Neural cell (in vitro differentiated cells): ENCODE measurements at regions not wholly inside any gene's neighbourhood (a gene's known extent, or its start where the extent isn't known, plus 50 kb on each side); places are given as distances from the start of the nearest gene placed in this dataset.

Experiments used
- H2AFZ ChIP-seq: fragments of 200-600, 300-800 bp; sonication (generic), shearing (Covaris generic); 2 replicates; pipeline ENCODE4 v1.6.0; 2014; ENCODE audit warnings: low read depth, mild to moderate bottlenecking, antibody characterized with exemption, low read length, moderate library complexity
- H3F3A ChIP-seq: fragments of 200-600 bp; shearing (Covaris generic); 2 replicates; pipeline ENCODE4 v1.6.1; 2016; ENCODE audit warnings: mild to moderate bottlenecking, moderate library complexity, mixed read lengths, antibody characterized with exemption, low read length; ENCODE audit not compliant: insufficient read depth, poor library complexity, severe bottlenecking
- H3K27ac ChIP-seq: fragments of 200-600, 300-800 bp; sonication (generic), shearing (Covaris generic); 2 replicates; pipeline ENCODE4 v1.5.1; 2014; ENCODE audit warnings: mild to moderate bottlenecking, low read length, moderate library complexity
- H3K27me3 ChIP-seq: fragments of 300-800, 200-600 bp; sonication (generic), shearing (Covaris generic); 2 replicates; pipeline ENCODE4 v1.6.0; 2014; ENCODE audit warnings: mild to moderate bottlenecking, low read depth, low read length, moderate library complexity; ENCODE audit not compliant: insufficient read depth
- H3K36me3 ChIP-seq: fragments of 300-800, 200-600 bp; sonication (generic), shearing (Covaris generic); 2 replicates; pipeline ENCODE4 v1.5.1; 2014; ENCODE audit warnings: mild to moderate bottlenecking, antibody characterized with exemption, low read length, moderate library complexity; ENCODE audit not compliant: insufficient read depth
- H3K4me2 ChIP-seq: fragments of 300-800, 200-600 bp; sonication (generic), shearing (Covaris generic); 2 replicates; pipeline ENCODE4 v1.6.0; 2014; ENCODE audit warnings: mild to moderate bottlenecking, low read length
- H3K4me3 ChIP-seq: fragments of 300-800, 200-600 bp; sonication (generic), shearing (Covaris generic); 2 replicates; pipeline ENCODE4 v1.5.1; 2014; ENCODE audit warnings: mild to moderate bottlenecking, low read length, moderate library complexity
- H3K79me2 ChIP-seq: fragments of 200-600 bp; shearing (Covaris generic); replicated peaks from 2 replicates; pipeline ENCODE4 v1.6.0; 2014; ENCODE audit warnings: mild to moderate bottlenecking, low read length, moderate library complexity; ENCODE audit not compliant: insufficient read depth
- H3K9ac ChIP-seq: fragments of 300-800, 200-600 bp; sonication (generic), shearing (Covaris generic); 2 replicates; pipeline ENCODE4 v1.6.1; 2016; ENCODE audit warnings: mild to moderate bottlenecking, low read length, mixed read lengths
- H3K9me2 ChIP-seq: fragments of 200-600 bp; shearing (Covaris generic); 2 replicates; pipeline ENCODE4 v1.6.1; 2016; ENCODE audit warnings: mild to moderate bottlenecking, low read length, mixed read lengths; ENCODE audit not compliant: insufficient read depth
- H3K9me3 ChIP-seq: fragments of 200-600, 300-800 bp; sonication (generic), shearing (Covaris generic); 2 replicates; pipeline ENCODE4 v1.6.1; 2016; ENCODE audit warnings: mild to moderate bottlenecking, mixed run types, low read length, moderate library complexity, mixed read lengths
- H4K20me1 ChIP-seq: fragments of 200-600 bp; shearing (Covaris generic); 2 replicates; pipeline ENCODE4 v1.6.1; 2016; ENCODE audit warnings: mild to moderate bottlenecking, mixed run types; ENCODE audit not compliant: insufficient read depth
- EP300 ChIP-seq: fragments of 450-650 bp; conservative IDR thresholded peaks from 2 replicates; pipeline ENCODE4 v1.6.1; 2014; ENCODE audit warnings: antibody characterized with exemption, mild to moderate bottlenecking, moderate library complexity; ENCODE audit not compliant: poor library complexity, severe bottlenecking
- EZH2 ChIP-seq: fragments of 200-600, 300-800 bp; shearing (Covaris generic), sonication (generic); IDR thresholded peaks from 2 replicates; pipeline ENCODE4 v1.6.1; 2014; ENCODE audit warnings: antibody characterized with exemption, low read length, borderline replicate concordance, mild to moderate bottlenecking; ENCODE audit not compliant: insufficient read depth, poor library complexity, severe bottlenecking
- MXI1 ChIP-seq: fragments of 450-650 bp; conservative IDR thresholded peaks from 2 replicates; pipeline ENCODE4 v1.6.1; 2014; ENCODE audit warnings: antibody characterized with exemption, mild to moderate bottlenecking; ENCODE audit not compliant: poor library complexity, severe bottlenecking
- POLR2AphosphoS5 ChIP-seq: IDR thresholded peaks from 2 replicates; pipeline ENCODE4 v1.6.1; 2012
- RAD21 ChIP-seq: fragments of 450-650 bp; conservative IDR thresholded peaks from 2 replicates; pipeline ENCODE4 v1.6.1; 2014; ENCODE audit warnings: antibody characterized with exemption, mild to moderate bottlenecking, moderate library complexity
- SMC3 ChIP-seq: fragments of 450-650 bp; conservative IDR thresholded peaks from 2 replicates; pipeline ENCODE4 v1.6.1; 2014; ENCODE audit warnings: antibody characterized with exemption, mild to moderate bottlenecking, moderate library complexity; ENCODE audit not compliant: poor library complexity
- TAF1 ChIP-seq: IDR thresholded peaks from 2 replicates; pipeline ENCODE4 v1.6.1; 2012; ENCODE audit warnings: low read depth
- TF ChIP-seq, protein P1 (sequence below): IDR thresholded peaks from 2 replicates; pipeline ENCODE4 v1.6.1; 2012; ENCODE audit warnings: borderline replicate concordance
- TF ChIP-seq, protein P2 (sequence below): fragments of 450-650 bp; IDR thresholded peaks from 2 replicates; pipeline ENCODE4 v1.5.1; 2014; ENCODE audit warnings: antibody characterized with exemption, mild to moderate bottlenecking, moderate library complexity; ENCODE audit not compliant: poor library complexity, severe bottlenecking

GRCh38 chr9:124102363-124102762 lies 90.8 kb downstream of the LHX2 start:
- Histone ChIP-seq H3K4me2 (no peak overlapping the region), H3F3A (no peaks in the 10 kb centered on the region), H3K9me3 (no peaks in the 10 kb centered on the region), H3K9me2 (no peaks in the 10 kb centered on the region), H3K36me3 (no peaks in the 10 kb centered on the region), H3K27me3 (no peaks in the 10 kb centered on the region), H3K4me3 (no peak overlapping the region), H3K9ac (no peak overlapping the region), H3K79me2 (no peaks in the 10 kb centered on the region), H3K27ac (no peak overlapping the region), H2AFZ (no peak overlapping the region), H4K20me1 (no peaks in the 10 kb centered on the region)
- TF ChIP-seq POLR2AphosphoS5 (no peak), SMC3 (no peak), EZH2 (no peak), MXI1 (no peak), RAD21 (no peak), EP300 (no peak), TAF1 (no peak)
- TF ChIP-seq, protein P1, sequence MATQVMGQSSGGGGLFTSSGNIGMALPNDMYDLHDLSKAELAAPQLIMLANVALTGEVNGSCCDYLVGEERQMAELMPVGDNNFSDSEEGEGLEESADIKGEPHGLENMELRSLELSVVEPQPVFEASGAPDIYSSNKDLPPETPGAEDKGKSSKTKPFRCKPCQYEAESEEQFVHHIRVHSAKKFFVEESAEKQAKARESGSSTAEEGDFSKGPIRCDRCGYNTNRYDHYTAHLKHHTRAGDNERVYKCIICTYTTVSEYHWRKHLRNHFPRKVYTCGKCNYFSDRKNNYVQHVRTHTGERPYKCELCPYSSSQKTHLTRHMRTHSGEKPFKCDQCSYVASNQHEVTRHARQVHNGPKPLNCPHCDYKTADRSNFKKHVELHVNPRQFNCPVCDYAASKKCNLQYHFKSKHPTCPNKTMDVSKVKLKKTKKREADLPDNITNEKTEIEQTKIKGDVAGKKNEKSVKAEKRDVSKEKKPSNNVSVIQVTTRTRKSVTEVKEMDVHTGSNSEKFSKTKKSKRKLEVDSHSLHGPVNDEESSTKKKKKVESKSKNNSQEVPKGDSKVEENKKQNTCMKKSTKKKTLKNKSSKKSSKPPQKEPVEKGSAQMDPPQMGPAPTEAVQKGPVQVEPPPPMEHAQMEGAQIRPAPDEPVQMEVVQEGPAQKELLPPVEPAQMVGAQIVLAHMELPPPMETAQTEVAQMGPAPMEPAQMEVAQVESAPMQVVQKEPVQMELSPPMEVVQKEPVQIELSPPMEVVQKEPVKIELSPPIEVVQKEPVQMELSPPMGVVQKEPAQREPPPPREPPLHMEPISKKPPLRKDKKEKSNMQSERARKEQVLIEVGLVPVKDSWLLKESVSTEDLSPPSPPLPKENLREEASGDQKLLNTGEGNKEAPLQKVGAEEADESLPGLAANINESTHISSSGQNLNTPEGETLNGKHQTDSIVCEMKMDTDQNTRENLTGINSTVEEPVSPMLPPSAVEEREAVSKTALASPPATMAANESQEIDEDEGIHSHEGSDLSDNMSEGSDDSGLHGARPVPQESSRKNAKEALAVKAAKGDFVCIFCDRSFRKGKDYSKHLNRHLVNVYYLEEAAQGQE: no peak
- TF ChIP-seq, protein P2, sequence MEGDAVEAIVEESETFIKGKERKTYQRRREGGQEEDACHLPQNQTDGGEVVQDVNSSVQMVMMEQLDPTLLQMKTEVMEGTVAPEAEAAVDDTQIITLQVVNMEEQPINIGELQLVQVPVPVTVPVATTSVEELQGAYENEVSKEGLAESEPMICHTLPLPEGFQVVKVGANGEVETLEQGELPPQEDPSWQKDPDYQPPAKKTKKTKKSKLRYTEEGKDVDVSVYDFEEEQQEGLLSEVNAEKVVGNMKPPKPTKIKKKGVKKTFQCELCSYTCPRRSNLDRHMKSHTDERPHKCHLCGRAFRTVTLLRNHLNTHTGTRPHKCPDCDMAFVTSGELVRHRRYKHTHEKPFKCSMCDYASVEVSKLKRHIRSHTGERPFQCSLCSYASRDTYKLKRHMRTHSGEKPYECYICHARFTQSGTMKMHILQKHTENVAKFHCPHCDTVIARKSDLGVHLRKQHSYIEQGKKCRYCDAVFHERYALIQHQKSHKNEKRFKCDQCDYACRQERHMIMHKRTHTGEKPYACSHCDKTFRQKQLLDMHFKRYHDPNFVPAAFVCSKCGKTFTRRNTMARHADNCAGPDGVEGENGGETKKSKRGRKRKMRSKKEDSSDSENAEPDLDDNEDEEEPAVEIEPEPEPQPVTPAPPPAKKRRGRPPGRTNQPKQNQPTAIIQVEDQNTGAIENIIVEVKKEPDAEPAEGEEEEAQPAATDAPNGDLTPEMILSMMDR: no peak

DNA sequence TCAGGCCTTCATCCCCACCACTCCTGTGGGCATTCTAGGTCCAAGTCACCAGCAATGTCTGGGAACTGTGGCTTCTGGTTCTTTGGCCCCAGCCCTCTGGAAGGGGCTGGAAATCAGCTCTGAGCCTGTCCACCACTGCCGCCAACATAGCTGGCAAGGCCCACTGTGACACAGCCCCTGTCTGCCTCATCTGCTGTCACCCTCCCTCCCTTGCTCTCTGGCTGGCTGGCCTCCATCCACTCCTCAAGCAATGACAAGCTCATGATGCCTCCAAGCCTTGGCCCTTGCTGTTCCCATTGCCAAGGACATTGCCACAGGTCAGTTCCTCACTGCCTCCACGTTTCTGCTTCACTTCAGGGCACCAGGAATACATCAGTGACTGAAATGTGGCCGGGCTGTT lies 93.7 kb downstream of the LHX2 start:
- Histone ChIP-seq H3K36me3 (no peaks in the 10 kb centered on the region), H3K4me3 (no peak overlapping the region), H3K27ac (no peak overlapping the region), H3K4me2 (no peak overlapping the region), H3K9me2 (no peaks in the 10 kb centered on the region), H3F3A (no peaks in the 10 kb centered on the region), H3K27me3 (no peaks in the 10 kb centered on the region), H3K9ac (no peak overlapping the region), H3K79me2 (no peaks in the 10 kb centered on the region), H2AFZ (no peak overlapping the region), H3K9me3 (no peaks in the 10 kb centered on the region), H4K20me1 (no peaks in the 10 kb centered on the region)
- TF ChIP-seq EP300 (no peak), MXI1 (no peak), SMC3 (no peak), EZH2 (no peak)
- TF ChIP-seq, protein P2: no peak
- TF ChIP-seq, protein P1: no peak
